Coronary artery (tissue), 2 donors: ENCODE measurements at regions not wholly inside any gene's neighbourhood (a gene's known extent, or its start where the extent isn't known, plus 50 kb on each side); places are given as distances from the start of the nearest gene placed in this dataset.
"Not testable (repeated sequence)": the region's sequence is repeated elsewhere in the genome, so short reads cannot be mapped to it uniquely, and the experiment has no call there.

Experiments used
- DNase-seq: peaks from one replicate; pipeline ENCODE4 v3.0.0-alpha.2; 2017; ENCODE audit warnings: low spot score
- H3K27ac ChIP-seq, 2 donors: fragments of 200-600 bp; sonication (generic); one replicate each; pipeline ENCODE4 v1.5.1; 2016 to 2019
- H3K4me3 ChIP-seq: fragments of 200-600 bp; sonication (generic); 2 replicates; pipeline ENCODE4 v1.5.1; 2016; ENCODE audit warnings: mild to moderate bottlenecking, moderate library complexity
- CTCF ChIP-seq: fragments of 200-600 bp; sonication (generic); IDR thresholded peaks from one replicate; pipeline ENCODE4 v1.5.1; 2019; ENCODE audit warnings: antibody characterized with exemption

DNA sequence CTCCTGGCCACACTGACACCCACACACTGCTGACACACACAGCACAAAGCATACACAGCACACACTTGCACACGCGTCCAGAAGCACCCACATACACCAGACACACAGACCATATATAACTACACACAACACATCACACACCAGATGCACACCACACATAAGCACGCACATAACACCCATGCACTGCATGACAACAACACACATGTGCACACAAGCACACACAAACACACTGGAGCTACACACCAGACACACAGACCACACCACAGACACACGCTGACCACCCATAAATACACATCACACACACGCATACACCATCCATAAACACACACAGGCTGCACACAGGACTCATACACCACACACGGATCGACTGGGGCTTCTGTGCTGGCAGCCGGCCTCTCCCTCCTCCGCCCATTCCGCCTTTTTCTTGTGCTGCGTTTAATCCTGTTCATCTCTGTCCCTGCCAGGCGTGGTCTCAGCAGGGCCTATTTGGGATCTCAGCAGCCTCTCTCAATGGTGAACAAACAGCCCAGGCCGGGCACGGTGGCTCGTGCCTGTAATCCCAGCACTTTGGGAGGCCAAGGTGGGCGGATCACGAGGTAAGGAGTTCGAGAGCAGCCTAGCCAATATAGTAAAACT lies 396.9 kb upstream of the MYT1L start:
- no peak overlapping the region for H3K27ac ChIP-seq
- H3K4me3 ChIP-seq, result no peak overlapping the region
- DNase-seq, result no peak
- TF ChIP-seq CTCF, result no peak

DNA sequence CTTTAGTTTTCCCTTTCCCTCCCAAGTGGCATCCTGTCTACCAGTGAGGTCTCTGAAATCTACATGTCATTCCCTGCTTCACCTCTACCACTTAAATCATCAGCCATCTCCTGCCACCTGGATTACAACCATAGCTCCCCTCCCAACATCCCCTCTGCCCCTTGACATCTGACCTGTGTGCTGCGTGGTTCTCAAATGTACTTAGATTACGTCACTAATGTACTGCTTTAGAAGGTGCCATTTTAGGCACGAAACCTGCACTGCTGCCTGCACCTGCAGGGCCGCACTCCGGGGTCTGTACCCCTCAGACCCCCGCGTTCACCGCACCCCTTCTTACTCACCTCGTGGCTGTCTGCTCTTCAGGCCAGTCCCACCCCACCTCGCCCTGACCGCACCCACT lies 395.1 kb upstream of the MYT1L start:
- no peak for TF ChIP-seq CTCF
- no peak overlapping the region for H3K27ac ChIP-seq
- no peak overlapping the region for H3K4me3 ChIP-seq
- DNase-seq, result no peak

- DNase-seq, result no peak
- Histone ChIP-seq H3K27ac (no peak overlapping the region), H3K4me3 (no peak overlapping the region)
- TF ChIP-seq CTCF, result no peak
These were observed 392.0 kb upstream of the MYT1L start for GRCh38 chr2:2723064-2723463.

GRCh38 chr2:2721296-2721835 lies 390.3 kb upstream of the MYT1L start:
- no peak overlapping the region for H3K4me3 ChIP-seq
- no peak for DNase-seq
- no peak for TF ChIP-seq CTCF
- no peak overlapping the region for H3K27ac ChIP-seq

DNA sequence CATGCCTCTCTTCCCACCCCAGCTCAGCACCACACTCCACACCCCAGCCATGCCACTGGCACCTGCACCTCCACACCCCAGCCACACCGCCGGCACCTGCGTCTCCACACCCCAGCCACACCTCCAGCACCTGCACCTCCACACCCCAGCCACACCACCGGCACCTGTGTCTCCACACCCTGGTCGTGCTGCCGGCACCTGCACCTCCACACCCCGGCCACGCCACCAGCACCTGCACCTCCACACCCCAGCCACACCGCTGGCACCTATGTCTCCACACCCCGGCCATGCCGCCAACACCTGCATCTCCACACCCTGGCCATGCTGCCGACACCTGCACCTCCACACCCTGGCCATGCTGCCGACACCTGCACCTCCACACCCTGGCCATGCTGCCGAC lies 389.7 kb upstream of the MYT1L start:
- not testable (repeated sequence) for DNase-seq, H3K27ac ChIP-seq, H3K4me3 ChIP-seq

GRCh38 chr2:2720351-2720750 lies 389.3 kb upstream of the MYT1L start:
- no peak overlapping the region for H3K4me3 ChIP-seq
- no peak overlapping the region for H3K27ac ChIP-seq
- TF ChIP-seq CTCF, result no peak
- no peak for DNase-seq

- Histone ChIP-seq H3K27ac (no peak overlapping the region), H3K4me3 (no peak overlapping the region)
- no peak for TF ChIP-seq CTCF
- DNase-seq, result no peak
These were observed 388.7 kb upstream of the MYT1L start for GRCh38 chr2:2719781-2720180.
